Panc1 (cell line): ENCODE measurements at regions not wholly inside any gene's neighbourhood (a gene's known extent, or its start where the extent isn't known, plus 50 kb on each side); places are given as distances from the start of the nearest gene placed in this dataset.

ENCODE experiments used
- ATAC-seq: fragments of 200-7000 bp; cut with Tn5 transposase; 2 replicates; pipeline ENCODE4 v1.9.1; 2020; ENCODE audit warnings: mild to moderate bottlenecking, moderate library complexity
- BruUV-seq: library from RNA; stranded (reverse); fragments of 400-500 nt; replicated peaks from 2 replicates; lab custom pipeline; 2021; lab: Mats Ljungman, UMichigan
- CTCF ChIA-PET: fragments of 300-600 bp; sonication (Branson Sonifier 250); formaldehyde crosslinking; loops from one replicate; lab custom pipeline; 2022; ENCODE audit warnings: antibody characterized with exemption; lab: Charles Lee
- POLR2A ChIA-PET: fragments of 300-600 bp; sonication (Branson Sonifier 250); formaldehyde crosslinking; loops from one replicate; lab custom pipeline; 2022; ENCODE audit warnings: antibody characterized with exemption; lab: Charles Lee
- DNase-seq: peaks from one replicate; pipeline ENCODE4 v3.0.0-alpha.2; 2010; ENCODE audit warnings: low read depth, low spot score
- H3K27ac ChIP-seq: 2 replicates; pipeline ENCODE4 v1.5.1; 2011; ENCODE audit warnings: mild to moderate bottlenecking, low read length, inconsistent platforms
- H3K27me3 ChIP-seq: fragments of 200-500 bp; sonication (Bioruptor generic); 2 replicates; pipeline ENCODE4 v1.6.0; 2014; ENCODE audit warnings: low read length, inconsistent platforms; ENCODE audit not compliant: control insufficient read depth, insufficient read depth
- H3K36me3 ChIP-seq: fragments of 200-500 bp; sonication (Bioruptor generic); 2 replicates; pipeline ENCODE4 v1.5.1; 2014; ENCODE audit warnings: inconsistent platforms, mild to moderate bottlenecking, low read length, moderate library complexity; ENCODE audit not compliant: control insufficient read depth, insufficient read depth
- H3K4me1 ChIP-seq: 2 replicates; pipeline ENCODE4 v1.5.1; 2011; ENCODE audit warnings: inconsistent platforms, mild to moderate bottlenecking, low read length, moderate library complexity; ENCODE audit not compliant: control insufficient read depth, insufficient read depth
- H3K4me3 ChIP-seq, 2 experiments: 2 replicates each; pipeline ENCODE4 v1.5.1; 2011 to 2012; ENCODE audit warnings: low read depth in 2 of 2, low read length in 2 of 2, mild to moderate bottlenecking in 2 of 2, inconsistent platforms in 1 of 2, moderate library complexity in 1 of 2
- H3K9me3 ChIP-seq: fragments of 200-500 bp; sonication (Bioruptor generic); 2 replicates; pipeline ENCODE4 v1.5.1; 2014; ENCODE audit warnings: low read depth, mild to moderate bottlenecking, inconsistent platforms, low read length, moderate library complexity; ENCODE audit not compliant: control insufficient read depth, insufficient read depth
- POLR2AphosphoS5 ChIP-seq: IDR thresholded peaks from 2 replicates; pipeline ENCODE4 v1.6.1; 2012; ENCODE audit warnings: mild to moderate bottlenecking, low read depth, low read length, moderate library complexity
- REST ChIP-seq, 2 experiments: IDR thresholded peaks; 2 replicates each; pipeline ENCODE4 v1.6.1; 2011 to 2012; ENCODE audit warnings: low read depth in 2 of 2, control low read depth in 1 of 2, low read length in 1 of 2, mild to moderate bottlenecking in 1 of 2, moderate library complexity in 1 of 2; ENCODE audit not compliant: insufficient read depth in 1 of 2
- SIN3A ChIP-seq: IDR thresholded peaks from 2 replicates; pipeline ENCODE4 v1.6.1; 2012; ENCODE audit warnings: low read depth, mild to moderate bottlenecking, low read length, moderate library complexity, borderline replicate concordance; ENCODE audit not compliant: insufficient read depth
- TCF7L2 ChIP-seq: IDR thresholded peaks from 2 replicates; pipeline ENCODE4 v1.6.1; 2011; ENCODE audit warnings: mild to moderate bottlenecking, low read depth, low read length, inconsistent platforms
- in situ Hi-C: cut with HindIII; loops from 2 replicates; pipeline ENCODE4 v1.10.0; 2016; ENCODE audit warnings: low sequenced_read_pairs, low pct_unique_long_range_greater_than_20kb
- intact Hi-C: fragments of 100-400 bp; cut with micrococcal nuclease; formaldehyde crosslinking; loops from one replicate; pipeline ENCODE4 v1.10.0; 2022; ENCODE audit not compliant: unreplicated experiment
- TF ChIP-seq, protein P1 (sequence below): fragments of 450-650 bp; IDR thresholded peaks from 2 replicates; pipeline ENCODE4 v1.5.1; 2017; ENCODE audit warnings: mild to moderate bottlenecking

DNA sequence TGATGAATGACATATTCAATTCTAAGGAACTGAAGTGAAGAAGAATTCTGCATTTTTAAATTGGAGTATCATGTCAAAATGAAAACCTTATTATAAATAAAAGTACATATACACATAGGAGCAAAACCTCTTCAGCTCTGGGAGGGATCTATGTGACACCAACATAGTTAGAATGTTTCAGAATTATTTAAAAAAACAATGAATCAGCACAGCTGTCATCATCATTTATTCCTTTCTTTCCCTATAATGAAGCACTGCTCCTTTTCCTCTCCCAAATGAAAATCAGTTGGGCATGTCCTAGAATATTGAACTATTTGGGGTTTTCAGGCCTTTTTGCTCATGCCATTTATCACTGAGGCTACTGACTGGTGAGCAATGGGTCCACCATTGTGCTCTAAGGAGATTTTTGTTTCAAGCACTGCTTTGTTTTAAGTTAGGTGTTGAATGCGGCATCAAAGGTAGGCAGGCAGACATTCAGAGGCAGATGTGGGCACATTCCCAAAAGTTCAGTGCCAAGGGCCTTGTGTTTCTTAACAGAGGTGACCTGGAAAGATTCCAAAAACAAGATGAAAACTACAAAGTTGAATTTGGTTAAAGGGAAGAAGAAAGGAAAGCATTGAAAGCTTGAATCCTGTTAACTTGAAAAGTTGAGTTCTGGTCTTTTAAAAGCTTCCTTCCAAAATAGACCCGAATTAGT is 126.4 kb upstream of the ADAMTSL1 start:
- intact Hi-C loops (no loop called here), in situ Hi-C loops (no loop called here)
- ATAC-seq (no peak), DNase-seq (no peak)
- ChIA-PET CTCF (no interaction called here), POLR2A (no interaction called here)
- H3K9me3 ChIP-seq: no peaks in the 10 kb centered on the region
- no peaks in the 10 kb centered on the region for H3K36me3 ChIP-seq
- H3K4me1 ChIP-seq: no peaks in the 10 kb centered on the region
- no peak overlapping the region for H3K4me3 ChIP-seq
- H3K27me3 ChIP-seq: no peaks in the 10 kb centered on the region
- BruUV-seq: no TSS peak
- H3K27ac ChIP-seq: no peak overlapping the region
- TF ChIP-seq POLR2AphosphoS5 (no peak), REST (IDR thresholded peaks at IDR 0.05; ENCODE audit: insufficient read depth in 1 of 2, low read depth in 2 of 2, low read length in 1 of 2) (no peak), SIN3A (no peak), TCF7L2 (no peak)
- TF ChIP-seq, protein P1, sequence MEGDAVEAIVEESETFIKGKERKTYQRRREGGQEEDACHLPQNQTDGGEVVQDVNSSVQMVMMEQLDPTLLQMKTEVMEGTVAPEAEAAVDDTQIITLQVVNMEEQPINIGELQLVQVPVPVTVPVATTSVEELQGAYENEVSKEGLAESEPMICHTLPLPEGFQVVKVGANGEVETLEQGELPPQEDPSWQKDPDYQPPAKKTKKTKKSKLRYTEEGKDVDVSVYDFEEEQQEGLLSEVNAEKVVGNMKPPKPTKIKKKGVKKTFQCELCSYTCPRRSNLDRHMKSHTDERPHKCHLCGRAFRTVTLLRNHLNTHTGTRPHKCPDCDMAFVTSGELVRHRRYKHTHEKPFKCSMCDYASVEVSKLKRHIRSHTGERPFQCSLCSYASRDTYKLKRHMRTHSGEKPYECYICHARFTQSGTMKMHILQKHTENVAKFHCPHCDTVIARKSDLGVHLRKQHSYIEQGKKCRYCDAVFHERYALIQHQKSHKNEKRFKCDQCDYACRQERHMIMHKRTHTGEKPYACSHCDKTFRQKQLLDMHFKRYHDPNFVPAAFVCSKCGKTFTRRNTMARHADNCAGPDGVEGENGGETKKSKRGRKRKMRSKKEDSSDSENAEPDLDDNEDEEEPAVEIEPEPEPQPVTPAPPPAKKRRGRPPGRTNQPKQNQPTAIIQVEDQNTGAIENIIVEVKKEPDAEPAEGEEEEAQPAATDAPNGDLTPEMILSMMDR: no peak

DNA sequence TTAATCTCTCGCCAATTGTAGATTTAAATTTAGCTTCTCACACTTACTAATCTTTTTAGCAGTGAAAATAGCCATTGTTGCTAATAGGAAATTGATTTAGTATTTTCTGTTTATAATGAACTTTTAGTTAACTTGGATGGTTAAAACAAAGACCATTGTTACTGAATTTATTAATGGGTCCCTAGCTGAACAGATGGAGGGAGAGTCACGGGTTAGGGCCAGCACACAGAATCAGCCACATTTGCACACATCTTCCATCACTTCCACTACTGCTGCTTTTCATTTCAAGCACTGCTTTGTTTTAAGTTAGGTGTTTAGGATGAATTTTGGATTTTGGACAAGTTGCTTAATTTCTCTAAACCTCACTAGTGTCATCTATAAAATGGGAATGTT is 125.9 kb upstream of the ADAMTSL1 start:
- ATAC-seq: no peak
- BruUV-seq: no TSS peak

More for the DNA sequence above, 125.9 kb upstream of the ADAMTSL1 start:
- intact Hi-C loops (no loop called here), in situ Hi-C loops (no loop called here)
- H3K27ac ChIP-seq: no peak overlapping the region
- TF ChIP-seq SIN3A: no peak
- no peak for TF ChIP-seq POLR2AphosphoS5
- TF ChIP-seq, protein P1: no peak
- TF ChIP-seq TCF7L2: no peak
- no peak for TF ChIP-seq REST (IDR thresholded peaks at IDR 0.05; ENCODE audit: insufficient read depth in 1 of 2, low read depth in 2 of 2, low read length in 1 of 2)
- ChIA-PET POLR2A (no interaction called here), CTCF (no interaction called here)
- H3K36me3 ChIP-seq: no peaks in the 10 kb centered on the region
- no peaks in the 10 kb centered on the region for H3K27me3 ChIP-seq
- H3K4me1 ChIP-seq: no peaks in the 10 kb centered on the region
- DNase-seq: no peak
- no peaks in the 10 kb centered on the region for H3K9me3 ChIP-seq
- no peak overlapping the region for H3K4me3 ChIP-seq
